Osteoblast (primary cell): ENCODE measurements at regions not wholly inside any gene's neighbourhood (a gene's known extent, or its start where the extent isn't known, plus 50 kb on each side); places are given as distances from the start of the nearest gene placed in this dataset.

Source experiments
- DNase-seq: peaks from one replicate; pipeline ENCODE4 v3.0.0; 2011; ENCODE audit warnings: low spot score, mixed read lengths; ENCODE audit not compliant: insufficient read length; ENCODE audit errors: missing footprints
- H2AFZ ChIP-seq: 2 replicates; pipeline ENCODE4 v1.6.0; 2011; ENCODE audit warnings: mild to moderate bottlenecking, low read length
- H3K27ac ChIP-seq: 2 replicates; pipeline ENCODE4 v1.5.1; 2011; ENCODE audit warnings: mild to moderate bottlenecking, low read depth, low read length, moderate library complexity
- H3K27me3 ChIP-seq: 2 replicates; pipeline ENCODE4 v1.6.0; 2012; ENCODE audit warnings: mild to moderate bottlenecking, control low read depth, inconsistent platforms, low read length, moderate library complexity; ENCODE audit not compliant: insufficient read depth
- H3K36me3 ChIP-seq: 2 replicates; pipeline ENCODE4 v1.5.1; 2011; ENCODE audit warnings: mild to moderate bottlenecking, low read length, control low read depth, moderate library complexity; ENCODE audit not compliant: insufficient read depth
- H3K4me1 ChIP-seq: 2 replicates; pipeline ENCODE4 v1.5.1; 2011; ENCODE audit warnings: mild to moderate bottlenecking, low read length, control low read depth, moderate library complexity; ENCODE audit not compliant: insufficient read depth
- H3K4me2 ChIP-seq: 2 replicates; pipeline ENCODE4 v1.6.0; 2011; ENCODE audit warnings: mild to moderate bottlenecking, low read length; ENCODE audit not compliant: insufficient read depth
- H3K4me3 ChIP-seq: fragments of 200-600 bp; sonication (generic); 3 replicates; pipeline ENCODE4 v1.5.1; 2012; ENCODE audit warnings: mild to moderate bottlenecking, low read length, inconsistent platforms; ENCODE audit not compliant: insufficient read depth
- H3K79me2 ChIP-seq: 2 replicates; pipeline ENCODE4 v1.6.0; 2012; ENCODE audit warnings: mild to moderate bottlenecking, low read length, control low read depth, inconsistent platforms; ENCODE audit not compliant: insufficient read depth
- H3K9me3 ChIP-seq: 2 replicates; pipeline ENCODE4 v1.5.1; 2011; ENCODE audit warnings: low read depth, low read length, control low read depth
- H4K20me1 ChIP-seq: 2 replicates; pipeline ENCODE4 v1.6.0; 2012; ENCODE audit warnings: mild to moderate bottlenecking, low read length, control low read depth; ENCODE audit not compliant: insufficient read depth
- TF ChIP-seq, protein P1 (sequence below): IDR thresholded peaks from 2 replicates; pipeline ENCODE4 v1.5.1; 2011; ENCODE audit warnings: mild to moderate bottlenecking, low read depth, low read length, moderate library complexity; ENCODE audit errors: extremely low read depth

DNA sequence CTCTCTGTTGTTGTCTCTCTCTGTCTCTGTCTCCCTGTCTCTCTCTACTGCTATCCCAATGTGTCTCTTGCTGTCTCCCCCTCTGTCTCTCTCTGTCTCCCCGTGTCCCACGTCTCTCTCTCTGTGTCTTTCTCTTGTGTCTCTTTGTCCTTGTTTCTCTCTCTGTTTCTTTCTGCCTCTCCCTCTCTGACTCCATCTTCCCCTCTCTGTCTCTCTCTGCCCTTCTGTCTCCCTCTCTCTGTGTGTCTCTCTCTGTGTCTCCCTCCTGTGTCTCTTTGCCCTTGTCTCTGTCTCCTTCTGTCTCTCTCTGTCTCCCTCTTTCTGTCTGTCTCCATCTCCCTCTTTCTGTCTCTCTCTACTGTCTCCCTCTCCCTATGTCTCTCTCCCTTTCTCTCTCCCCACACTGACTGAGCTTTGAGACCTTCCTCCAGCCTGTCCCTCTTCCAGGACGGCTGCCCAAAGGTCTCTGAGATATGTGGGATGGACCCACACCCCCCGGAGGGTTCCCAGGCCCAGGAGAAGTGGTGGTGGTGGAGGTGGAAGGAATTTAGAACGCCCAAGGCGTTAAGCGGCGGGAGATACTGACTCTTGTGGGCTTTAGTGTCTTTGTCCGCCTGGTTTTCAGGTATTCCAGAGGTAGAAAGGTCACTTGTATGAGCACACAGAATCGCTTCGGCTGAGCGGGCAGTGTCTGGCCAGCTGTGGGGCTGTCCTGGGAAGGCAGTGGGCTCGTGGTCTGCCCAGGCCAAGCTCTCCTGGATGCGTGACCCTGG is 65.5 kb upstream of the CCND1 start:
- Histone ChIP-seq H3K27me3 (peaks cover 9% of the 10 kb centered on the region), H3K27ac (no peak overlapping the region)

DNA sequence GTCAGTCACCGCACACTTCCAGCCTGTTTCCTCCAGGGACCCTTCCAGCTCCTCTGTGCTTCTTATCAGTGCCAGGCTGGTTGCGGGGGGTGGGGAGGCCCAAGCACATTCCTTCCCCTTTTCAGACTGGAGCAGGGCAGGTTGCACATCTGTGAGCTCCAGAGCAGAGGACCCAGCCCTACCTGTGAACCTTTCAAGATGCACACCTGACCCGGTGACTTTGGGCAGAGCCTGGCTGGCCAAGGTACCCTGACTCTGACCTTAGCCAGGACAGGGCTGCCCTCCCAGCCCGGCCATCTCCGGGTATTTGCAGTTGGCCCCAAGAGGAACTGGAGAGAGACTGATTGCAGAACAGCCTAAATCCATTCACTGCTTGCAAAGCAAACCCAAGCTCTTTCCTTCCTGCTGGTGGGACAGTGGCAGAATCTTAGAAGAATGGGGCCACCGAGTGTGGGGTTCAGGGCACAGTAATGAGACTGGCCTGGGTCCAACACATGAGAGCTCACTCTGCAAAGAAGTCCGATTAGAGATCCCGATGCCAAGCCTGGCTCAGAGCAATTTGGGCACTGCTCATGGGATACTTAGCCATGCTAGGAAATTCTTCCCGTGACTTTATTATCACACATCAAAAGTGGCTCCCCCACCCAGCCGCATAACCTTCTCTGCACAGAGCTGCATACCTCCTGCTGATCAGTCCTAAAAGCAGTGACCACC is 64.7 kb upstream of the CCND1 start:
- no peak for DNase-seq
- H3K4me3 ChIP-seq: no peak overlapping the region
- H3K9me3 ChIP-seq: no peaks in the 10 kb centered on the region
- no peaks in the 10 kb centered on the region for H4K20me1 ChIP-seq
- H2AFZ ChIP-seq: no peak overlapping the region
- H3K36me3 ChIP-seq: no peaks in the 10 kb centered on the region
- no peak overlapping the region for H3K27ac ChIP-seq
- no peaks in the 10 kb centered on the region for H3K4me1 ChIP-seq
- H3K4me2 ChIP-seq: no peak overlapping the region
- peaks cover 9% of the 10 kb centered on the region for H3K27me3 ChIP-seq
- TF ChIP-seq, protein P1, sequence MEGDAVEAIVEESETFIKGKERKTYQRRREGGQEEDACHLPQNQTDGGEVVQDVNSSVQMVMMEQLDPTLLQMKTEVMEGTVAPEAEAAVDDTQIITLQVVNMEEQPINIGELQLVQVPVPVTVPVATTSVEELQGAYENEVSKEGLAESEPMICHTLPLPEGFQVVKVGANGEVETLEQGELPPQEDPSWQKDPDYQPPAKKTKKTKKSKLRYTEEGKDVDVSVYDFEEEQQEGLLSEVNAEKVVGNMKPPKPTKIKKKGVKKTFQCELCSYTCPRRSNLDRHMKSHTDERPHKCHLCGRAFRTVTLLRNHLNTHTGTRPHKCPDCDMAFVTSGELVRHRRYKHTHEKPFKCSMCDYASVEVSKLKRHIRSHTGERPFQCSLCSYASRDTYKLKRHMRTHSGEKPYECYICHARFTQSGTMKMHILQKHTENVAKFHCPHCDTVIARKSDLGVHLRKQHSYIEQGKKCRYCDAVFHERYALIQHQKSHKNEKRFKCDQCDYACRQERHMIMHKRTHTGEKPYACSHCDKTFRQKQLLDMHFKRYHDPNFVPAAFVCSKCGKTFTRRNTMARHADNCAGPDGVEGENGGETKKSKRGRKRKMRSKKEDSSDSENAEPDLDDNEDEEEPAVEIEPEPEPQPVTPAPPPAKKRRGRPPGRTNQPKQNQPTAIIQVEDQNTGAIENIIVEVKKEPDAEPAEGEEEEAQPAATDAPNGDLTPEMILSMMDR: no peak
- H3K79me2 ChIP-seq: no peaks in the 10 kb centered on the region

More for the DNA sequence above, 65.5 kb upstream of the CCND1 start:
- no peak for DNase-seq
- Histone ChIP-seq H3K4me2 (no peak overlapping the region), H4K20me1 (no peaks in the 10 kb centered on the region), H3K4me3 (no peak overlapping the region), H3K36me3 (no peaks in the 10 kb centered on the region), H3K79me2 (no peaks in the 10 kb centered on the region), H2AFZ (no peak overlapping the region), H3K9me3 (no peaks in the 10 kb centered on the region), H3K4me1 (no peaks in the 10 kb centered on the region)
- TF ChIP-seq, protein P1: no peak

DNA sequence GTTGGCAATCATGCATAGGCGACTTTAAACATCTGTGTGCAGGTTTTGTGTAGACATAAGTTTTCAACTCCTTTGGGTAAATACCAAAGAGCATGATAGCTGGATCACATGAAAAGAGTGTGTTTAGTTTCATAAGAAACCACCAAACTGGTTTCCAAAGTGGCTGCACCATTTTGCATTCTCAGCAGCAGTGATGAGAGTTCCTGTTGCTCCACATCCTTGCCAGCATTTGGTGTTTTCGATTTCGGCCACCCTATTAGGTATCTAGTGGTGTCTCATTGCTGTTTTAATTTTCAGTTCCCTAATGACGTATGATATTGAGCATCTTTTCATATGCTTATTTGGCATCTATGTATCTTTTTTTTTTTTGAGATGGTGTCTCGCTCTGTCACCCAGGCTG is 62.8 kb upstream of the CCND1 start:
- Histone ChIP-seq H3K4me2 (no peak overlapping the region), H2AFZ (no peak overlapping the region), H4K20me1 (no peaks in the 10 kb centered on the region), H3K4me3 (no peak overlapping the region), H3K79me2 (no peaks in the 10 kb centered on the region), H3K9me3 (no peaks in the 10 kb centered on the region), H3K36me3 (no peaks in the 10 kb centered on the region), H3K27me3 (peaks cover 9% of the 10 kb centered on the region), H3K27ac (no peak overlapping the region), H3K4me1 (no peaks in the 10 kb centered on the region)
- no peak for DNase-seq
- TF ChIP-seq, protein P1: no peak

DNA sequence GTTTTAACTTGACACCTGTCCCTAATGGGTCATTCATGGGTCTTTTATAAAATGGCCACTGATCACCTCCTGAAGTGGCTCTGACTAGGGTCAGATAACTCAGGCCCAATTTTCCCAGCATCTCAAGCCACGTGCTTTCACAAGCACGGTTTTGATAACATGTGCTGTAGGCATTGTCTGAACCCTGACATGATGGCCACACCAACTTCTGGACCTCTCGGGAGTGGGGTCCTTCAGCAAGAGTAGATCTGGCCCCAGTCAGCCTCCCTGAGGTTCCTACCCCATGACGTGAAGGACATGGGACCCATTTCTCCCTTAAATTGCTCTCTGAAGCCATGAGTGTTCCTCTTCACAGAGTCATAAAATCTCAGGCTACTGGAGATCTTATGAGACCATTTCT is 60.4 kb upstream of the CCND1 start:
- peaks cover 9% of the 10 kb centered on the region for H3K27me3 ChIP-seq
- TF ChIP-seq, protein P1: no peak
- DNase-seq: no peak
- no peaks in the 10 kb centered on the region for H3K36me3 ChIP-seq
- H3K4me1 ChIP-seq: no peaks in the 10 kb centered on the region
- H3K4me2 ChIP-seq: no peak overlapping the region
- no peak overlapping the region for H3K27ac ChIP-seq
- no peaks in the 10 kb centered on the region for H4K20me1 ChIP-seq
- no peaks in the 10 kb centered on the region for H3K9me3 ChIP-seq
- H3K79me2 ChIP-seq: no peaks in the 10 kb centered on the region
- no peak overlapping the region for H3K4me3 ChIP-seq
- H2AFZ ChIP-seq: no peak overlapping the region
